ENCODE measurements at regions not wholly inside any gene's neighbourhood (a gene's known extent, or its start where the extent isn't known, plus 50 kb on each side); places are given as distances from the start of the nearest gene placed in this dataset.

DNA sequence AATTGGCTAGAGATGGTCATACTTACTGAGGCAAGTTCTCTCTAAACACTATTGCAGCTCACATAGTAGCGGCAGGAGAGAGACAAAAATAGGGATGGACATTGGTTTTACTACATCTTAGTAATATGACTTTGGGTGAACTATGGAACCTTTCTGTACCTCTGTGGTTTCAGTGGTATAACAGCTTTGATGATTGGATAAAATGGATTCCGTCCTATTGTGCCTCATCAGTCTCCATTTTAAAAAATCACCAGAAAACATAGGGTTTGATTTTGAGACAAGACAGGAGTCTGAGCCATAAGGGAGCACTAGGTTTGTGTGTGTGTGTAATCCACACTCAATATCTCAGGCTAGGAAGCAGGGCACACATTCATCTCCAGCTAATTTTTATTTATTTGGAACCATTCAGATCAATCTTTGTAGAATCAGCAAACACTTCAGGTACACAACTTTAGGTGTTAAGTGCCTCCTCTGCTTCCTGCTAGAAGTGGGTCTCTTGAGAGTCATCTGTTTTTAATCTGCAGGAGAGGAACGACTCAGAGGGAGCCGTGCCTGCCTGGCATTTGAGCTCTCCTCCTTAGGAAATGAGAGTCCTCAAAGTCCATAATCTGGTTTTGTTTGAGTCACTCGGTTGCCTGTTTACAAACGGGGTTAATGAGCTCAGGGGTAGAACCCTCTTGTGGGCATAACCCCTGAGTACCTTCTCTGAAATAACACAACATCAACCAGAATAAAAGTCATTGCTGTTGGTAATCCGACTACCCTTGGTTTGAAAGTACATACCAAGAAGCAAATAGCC, 238.5 kb upstream of the BOD1L1 start:
- DNase-seq (no peak), FAIRE-seq (no peak)
- Histone ChIP-seq H3K27me3 (ENCODE audit: control insufficient read depth, insufficient read depth, low read length) (no peaks in the 10 kb centered on the region), H3K4me3 (ENCODE audit: low read length in 3 of 3) (no peak overlapping the region), H3K9ac (ENCODE audit: low read length in 3 of 3) (no peak overlapping the region), H3K9me3 (ENCODE audit: control insufficient read depth in 2 of 3, insufficient read depth in 1 of 3, low read length in 3 of 3) (peaks cover 0 to 5% (median 0%) of the 10 kb centered on the region in 3 donors), H3K27ac (ENCODE audit: low read depth in 2 of 2, low read length in 2 of 2) (no peak overlapping the region), H3K4me1 (ENCODE audit: control insufficient read depth in 2 of 3, insufficient read depth in 2 of 3, low read depth in 1 of 3, low read length in 3 of 3) (no peaks in the 10 kb centered on the region), H3K36me3 (ENCODE audit: control insufficient read depth in 2 of 3, insufficient read depth in 3 of 3, low read length in 3 of 3) (no peaks in the 10 kb centered on the region)
- TF ChIP-seq, protein P1, sequence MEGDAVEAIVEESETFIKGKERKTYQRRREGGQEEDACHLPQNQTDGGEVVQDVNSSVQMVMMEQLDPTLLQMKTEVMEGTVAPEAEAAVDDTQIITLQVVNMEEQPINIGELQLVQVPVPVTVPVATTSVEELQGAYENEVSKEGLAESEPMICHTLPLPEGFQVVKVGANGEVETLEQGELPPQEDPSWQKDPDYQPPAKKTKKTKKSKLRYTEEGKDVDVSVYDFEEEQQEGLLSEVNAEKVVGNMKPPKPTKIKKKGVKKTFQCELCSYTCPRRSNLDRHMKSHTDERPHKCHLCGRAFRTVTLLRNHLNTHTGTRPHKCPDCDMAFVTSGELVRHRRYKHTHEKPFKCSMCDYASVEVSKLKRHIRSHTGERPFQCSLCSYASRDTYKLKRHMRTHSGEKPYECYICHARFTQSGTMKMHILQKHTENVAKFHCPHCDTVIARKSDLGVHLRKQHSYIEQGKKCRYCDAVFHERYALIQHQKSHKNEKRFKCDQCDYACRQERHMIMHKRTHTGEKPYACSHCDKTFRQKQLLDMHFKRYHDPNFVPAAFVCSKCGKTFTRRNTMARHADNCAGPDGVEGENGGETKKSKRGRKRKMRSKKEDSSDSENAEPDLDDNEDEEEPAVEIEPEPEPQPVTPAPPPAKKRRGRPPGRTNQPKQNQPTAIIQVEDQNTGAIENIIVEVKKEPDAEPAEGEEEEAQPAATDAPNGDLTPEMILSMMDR (IDR thresholded peaks at IDR 0.05; ENCODE audit: borderline replicate concordance, extremely low read depth, insufficient read depth) = no peak
- intact Hi-C loops (cut with DNase I) = no loop called here

DNA sequence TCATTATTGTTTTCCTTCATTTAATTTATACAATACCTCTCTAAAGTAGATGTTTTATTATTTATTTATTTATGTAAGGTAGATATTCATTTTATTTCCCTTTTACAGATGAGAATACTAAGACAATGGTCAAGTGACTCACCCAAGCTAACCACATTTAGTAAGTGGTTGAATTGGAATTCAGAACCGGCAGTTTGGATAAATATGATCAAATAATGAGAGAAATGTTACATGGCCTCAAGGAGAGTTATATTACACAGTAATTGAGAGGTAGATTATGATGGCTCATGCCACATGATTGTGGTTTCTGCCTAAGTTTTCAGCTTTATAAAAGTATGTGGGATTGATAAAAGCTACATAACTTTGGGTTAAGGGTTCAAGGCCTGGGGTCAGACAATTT, 239.4 kb upstream of the BOD1L1 start:
- Histone ChIP-seq H3K9me3 (ENCODE audit: control insufficient read depth in 2 of 3, insufficient read depth in 1 of 3, low read length in 3 of 3) (peaks cover 0 to 5% (median 0%) of the 10 kb centered on the region in 3 donors), H3K27ac (ENCODE audit: low read depth in 2 of 2, low read length in 2 of 2) (no peak overlapping the region), H3K36me3 (ENCODE audit: control insufficient read depth in 2 of 3, insufficient read depth in 3 of 3, low read length in 3 of 3) (no peaks in the 10 kb centered on the region), H3K9ac (ENCODE audit: low read length in 3 of 3) (no peak overlapping the region), H3K4me3 (ENCODE audit: low read length in 3 of 3) (no peak overlapping the region), H3K27me3 (ENCODE audit: control insufficient read depth, insufficient read depth, low read length) (no peaks in the 10 kb centered on the region), H3K4me1 (ENCODE audit: control insufficient read depth in 2 of 3, insufficient read depth in 2 of 3, low read depth in 1 of 3, low read length in 3 of 3) (no peaks in the 10 kb centered on the region)
- DNase-seq (no peak), FAIRE-seq (no peak)
- TF ChIP-seq, protein P1 (IDR thresholded peaks at IDR 0.05; ENCODE audit: borderline replicate concordance, extremely low read depth, insufficient read depth) = no peak
- intact Hi-C loops (cut with DNase I) = no loop called here

DNA sequence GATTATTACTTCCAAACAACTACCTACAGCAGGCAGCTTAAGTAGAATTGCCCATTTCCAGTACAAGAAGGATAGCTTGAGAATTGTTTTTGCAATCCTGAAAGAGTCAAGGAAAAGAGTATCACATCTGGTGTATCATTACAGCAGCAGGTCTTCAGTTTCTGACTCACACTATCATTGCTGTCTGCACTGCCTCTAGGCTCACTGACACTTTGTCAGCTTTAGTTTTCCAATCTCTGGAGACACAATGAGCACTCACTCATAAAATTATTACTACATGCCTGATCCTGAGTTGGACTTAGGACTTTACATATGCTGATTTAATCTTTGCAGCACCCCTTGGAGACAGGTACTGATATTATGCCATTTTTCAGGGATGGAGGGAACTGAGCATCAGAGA, 244.6 kb upstream of the BOD1L1 start:
- peaks cover 0 to under 1% (median 0%) of the 10 kb centered on the region in 3 donors for H3K4me1 ChIP-seq (ENCODE audit: control insufficient read depth in 2 of 3, insufficient read depth in 2 of 3, low read depth in 1 of 3, low read length in 3 of 3)
- no peaks in the 10 kb centered on the region for H3K36me3 ChIP-seq (ENCODE audit: control insufficient read depth in 2 of 3, insufficient read depth in 3 of 3, low read length in 3 of 3)
- H3K4me3 ChIP-seq (ENCODE audit: low read length in 3 of 3) = no peak overlapping the region
- H3K9me3 ChIP-seq (ENCODE audit: control insufficient read depth in 2 of 3, insufficient read depth in 1 of 3, low read length in 3 of 3) = no peaks in the 10 kb centered on the region
- DNase-seq (no peak), FAIRE-seq (no peak)
- intact Hi-C loops (cut with DNase I) = no loop called here
- TF ChIP-seq, protein P1 (IDR thresholded peaks at IDR 0.05; ENCODE audit: borderline replicate concordance, extremely low read depth, insufficient read depth) = no peak
- no peak overlapping the region for H3K27ac ChIP-seq (ENCODE audit: low read depth in 2 of 2, low read length in 2 of 2)
- H3K9ac ChIP-seq (ENCODE audit: low read length in 3 of 3) = no peak overlapping the region
- no peaks in the 10 kb centered on the region for H3K27me3 ChIP-seq (ENCODE audit: control insufficient read depth, insufficient read depth, low read length)
